A549 (cell line): ENCODE measurements at regions not wholly inside any gene's neighbourhood (a gene's known extent, or its start where the extent isn't known, plus 50 kb on each side); places are given as distances from the start of the nearest gene placed in this dataset.

ENCODE experiments used
- ATAC-seq, 2 experiments: fragments of 200-7000 bp in 1 of 2; fragments of >200 bp in 1 of 2; cut with Nextera tagmentation in 1 of 2; cut with Tn5 transposase in 1 of 2; 3 replicates each; pipeline versions ENCODE4 v1.8.0 to v1.9.1; 2018 to 2020; ENCODE audit warnings: mild to moderate bottlenecking in 1 of 2, moderate library complexity in 1 of 2
- CTCF ChIA-PET: fragments of 300-600 bp; sonication (Branson Sonifier 250); formaldehyde crosslinking; extraction: SDS; loops from one replicate; lab custom pipeline; 2021; ENCODE audit warnings: antibody characterized with exemption, inconsistent platforms; lab: Yijun Ruan, JAX
- POLR2A ChIA-PET: fragments of 350-600 bp; formaldehyde crosslinking; extraction: SDS; loops from one replicate; lab custom pipeline; 2021; ENCODE audit warnings: antibody characterized with exemption, inconsistent platforms; lab: Yijun Ruan, JAX
- DNase-seq, 2 experiments: peaks; one replicate each; pipeline versions ENCODE4 v3.0.0 to v3.0.0-alpha.2; 2011 to 2016; ENCODE audit warnings: low read depth in 1 of 2, low spot score in 1 of 2
- FAIRE-seq: peaks from 2 replicates; lab custom pipeline; 2011; peaks lifted over from hg19 to GRCh38; lab: Jason Lieb, UNC
- H3K27ac ChIP-seq, 2 experiments: fragments of >200 bp; sonication (Bioruptor Twin); formaldehyde crosslinking; 3 replicates each; pipeline ENCODE4 v1.5.1; 2016 to 2017
- H3K4me1 ChIP-seq: fragments of >200 bp; sonication (Bioruptor Twin); formaldehyde crosslinking; 3 replicates; pipeline ENCODE4 v1.6.1; 2016
- H3K4me2 ChIP-seq: fragments of >200 bp; sonication (Bioruptor Twin); formaldehyde crosslinking; 3 replicates; pipeline ENCODE4 v1.6.1; 2016
- H3K4me3 ChIP-seq: fragments of >200 bp; sonication (Bioruptor Twin); formaldehyde crosslinking; 3 replicates; pipeline ENCODE4 v1.5.1; 2016
- H3K9me3 ChIP-seq: fragments of >200 bp; sonication (Bioruptor Twin); formaldehyde crosslinking; 3 replicates; pipeline ENCODE4 v1.6.1; 2016
- CBX2 ChIP-seq: fragments of 200-600 bp; sonication (generic); IDR thresholded peaks from 2 replicates; pipeline ENCODE4 v1.6.1; 2016; ENCODE audit warnings: low read depth, mild to moderate bottlenecking, borderline replicate concordance
- CHD2 ChIP-seq: fragments of 150-350 bp; IDR thresholded peaks from 2 replicates; pipeline ENCODE4 v1.6.1; 2014; ENCODE audit warnings: low read length; ENCODE audit not compliant: partially characterized antibody
- CHD4 ChIP-seq: fragments of 200-600 bp; sonication (generic); IDR thresholded peaks from 2 replicates; pipeline ENCODE4 v1.6.1; 2016; ENCODE audit warnings: antibody characterized with exemption, mild to moderate bottlenecking, borderline replicate concordance
- EHF ChIP-seq: fragments of 250-450 bp; sonication (Bioruptor Pico); IDR thresholded peaks from 2 replicates; pipeline ENCODE4 v1.5.0; 2020; ENCODE audit warnings: mild to moderate bottlenecking
- EHMT2 ChIP-seq: fragments of 200-600 bp; sonication (generic); IDR thresholded peaks from 2 replicates; pipeline ENCODE4 v1.6.1; 2016; ENCODE audit warnings: antibody characterized with exemption, low read depth, mild to moderate bottlenecking, moderate library complexity
- ESRRA ChIP-seq: fragments of 150-350 bp; IDR thresholded peaks from 2 replicates; pipeline ENCODE4 v1.6.1; 2014; ENCODE audit warnings: mild to moderate bottlenecking, low read length, borderline replicate concordance
- FOXS1 ChIP-seq: fragments of 250-450 bp; sonication (Bioruptor Pico); IDR thresholded peaks from 2 replicates; pipeline ENCODE4 v1.5.0; 2020; ENCODE audit warnings: mild to moderate bottlenecking, moderate library complexity
- GATA3 ChIP-seq: IDR thresholded peaks from 2 replicates; pipeline ENCODE4 v1.6.1; 2012; ENCODE audit warnings: borderline replicate concordance
- HDAC2 ChIP-seq: fragments of 200-600 bp; sonication (generic); IDR thresholded peaks from 2 replicates; pipeline ENCODE4 v1.6.1; 2016
- HES2 ChIP-seq: fragments of >200 bp; sonication (Bioruptor Twin); formaldehyde crosslinking; IDR thresholded peaks from 2 replicates; pipeline ENCODE4 v1.6.1; 2016
- HEYL ChIP-seq: fragments of 250-450 bp; sonication (Bioruptor Pico); IDR thresholded peaks from 2 replicates; pipeline ENCODE4 v1.8.0; 2021; ENCODE audit warnings: mild to moderate bottlenecking, moderate library complexity
- HOXB13 ChIP-seq: fragments of 250-450 bp; sonication (Bioruptor Pico); IDR thresholded peaks from 2 replicates; pipeline ENCODE4 v1.5.0; 2020; ENCODE audit warnings: low read depth, mild to moderate bottlenecking, moderate library complexity
- HOXB5 ChIP-seq: fragments of 250-450 bp; sonication (Bioruptor Pico); IDR thresholded peaks from 2 replicates; pipeline ENCODE4 v1.5.0; 2020; ENCODE audit warnings: mild to moderate bottlenecking, moderate library complexity
- JUN ChIP-seq, 2 experiments: fragments of >200 bp; sonication (Bioruptor Twin); formaldehyde crosslinking; IDR thresholded peaks; 2 replicates in 1 of 2; 3 replicates in 1 of 2; pipeline ENCODE4 v1.6.1; 2016 to 2017
- KDM1A ChIP-seq: fragments of 200-600 bp; sonication (generic); IDR thresholded peaks from 2 replicates; pipeline ENCODE4 v1.6.1; 2016; ENCODE audit warnings: low read depth, mild to moderate bottlenecking
- KDM5A ChIP-seq: fragments of 200-600 bp; sonication (generic); IDR thresholded peaks from 2 replicates; pipeline ENCODE4 v1.6.1; 2016; ENCODE audit warnings: antibody characterized with exemption, mild to moderate bottlenecking
- MAFK ChIP-seq: fragments of 450-650 bp; IDR thresholded peaks from 2 replicates; pipeline ENCODE4 v1.6.1; 2014; ENCODE audit not compliant: partially characterized antibody
- MAZ ChIP-seq: fragments of 150-350 bp; IDR thresholded peaks from 2 replicates; pipeline ENCODE4 v1.6.1; 2014; ENCODE audit warnings: antibody characterized with exemption, low read depth, low read length, borderline replicate concordance
- MYC ChIP-seq: IDR thresholded peaks from 2 replicates; pipeline ENCODE4 v1.6.1; 2012; ENCODE audit warnings: mild to moderate bottlenecking, inconsistent platforms, low read length, improper control_type of control experiment, borderline replicate concordance
- NFE2L2 ChIP-seq: fragments of 150-350 bp; conservative IDR thresholded peaks from 2 replicates; pipeline ENCODE4 v1.6.1; 2014; ENCODE audit warnings: low read length
- NPAS2 ChIP-seq: fragments of 250-450 bp; sonication (Bioruptor Pico); IDR thresholded peaks from 2 replicates; pipeline ENCODE4 v1.8.0; 2022; ENCODE audit warnings: mild to moderate bottlenecking, moderate library complexity, borderline replicate concordance
- NR3C1 ChIP-seq: fragments of >200 bp; sonication (Bioruptor Twin); formaldehyde crosslinking; IDR thresholded peaks from 3 replicates; pipeline ENCODE4 v1.6.1; 2017
- POLR2A ChIP-seq: IDR thresholded peaks from 2 replicates; pipeline ENCODE4 v1.6.1; 2012; ENCODE audit warnings: mild to moderate bottlenecking, low read length
- RCOR1 ChIP-seq: fragments of 150-350 bp; IDR thresholded peaks from 2 replicates; pipeline ENCODE4 v1.6.1; 2014; ENCODE audit warnings: antibody characterized with exemption, low read length, low read depth
- SREBF2 ChIP-seq: fragments of 450-650 bp; IDR thresholded peaks from 2 replicates; pipeline ENCODE4 v1.6.1; 2014; ENCODE audit warnings: mild to moderate bottlenecking, moderate library complexity
- TFCP2L1 ChIP-seq: fragments of 250-450 bp; sonication (Bioruptor Pico); IDR thresholded peaks from 2 replicates; pipeline ENCODE4 v1.5.0; 2021; ENCODE audit warnings: mild to moderate bottlenecking
- TP53 ChIP-seq: fragments of 250-450 bp; sonication (Bioruptor Pico); IDR thresholded peaks from 2 replicates; pipeline ENCODE4 v1.5.0; 2021; ENCODE audit warnings: mild to moderate bottlenecking, moderate library complexity
- USF2 ChIP-seq: fragments of 450-650 bp; IDR thresholded peaks from 2 replicates; pipeline ENCODE4 v1.6.1; 2014; ENCODE audit warnings: antibody characterized with exemption
- ZC3H11A ChIP-seq: fragments of 450-650 bp; IDR thresholded peaks from 2 replicates; pipeline ENCODE4 v1.6.1; 2014; ENCODE audit warnings: antibody characterized with exemption, mild to moderate bottlenecking
- ZFP36 ChIP-seq: fragments of 450-650 bp; IDR thresholded peaks from 2 replicates; pipeline ENCODE4 v1.6.1; 2014; ENCODE audit warnings: borderline replicate concordance; ENCODE audit not compliant: partially characterized antibody
- ZNF302 ChIP-seq: fragments of 250-450 bp; sonication (Bioruptor Pico); IDR thresholded peaks from 2 replicates; pipeline ENCODE4 v1.9.0; 2021; ENCODE audit warnings: inconsistent platforms, mild to moderate bottlenecking, moderate library complexity
- TF ChIP-seq, protein P1 (sequence below): fragments of 250-450 bp; sonication (Bioruptor Pico); IDR thresholded peaks from 2 replicates; pipeline ENCODE4 v1.5.0; 2020; ENCODE audit warnings: low read depth, mild to moderate bottlenecking, moderate library complexity
- TF ChIP-seq, protein P2 (sequence below): IDR thresholded peaks from 2 replicates; pipeline ENCODE4 v1.6.1; 2012

DNA sequence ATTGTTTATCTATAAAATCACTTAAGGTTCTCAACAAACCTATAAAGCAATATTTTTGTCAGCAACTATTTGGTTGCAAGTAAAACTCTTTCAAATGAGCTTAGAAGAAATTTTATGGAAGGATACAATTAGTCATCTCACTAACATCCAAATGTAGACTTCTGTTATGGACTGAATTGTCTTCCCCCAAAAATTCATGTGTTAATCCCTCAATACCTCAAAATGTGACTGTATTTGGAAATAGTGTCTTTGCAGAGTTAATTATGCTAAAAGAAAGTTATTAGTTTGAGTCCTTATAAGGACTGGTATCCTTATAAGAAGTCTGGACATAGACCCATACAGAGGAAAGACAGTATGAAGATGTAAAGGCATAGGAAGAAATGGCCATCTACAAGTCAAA lies 357.8 kb upstream of the PRMT6 start:
- POLR2A ChIA-PET, result no interaction called here
- no peak for DNase-seq
- Histone ChIP-seq H3K27ac (no peak overlapping the region), H3K9me3 (no peaks in the 10 kb centered on the region), H3K4me3 (no peak overlapping the region), H3K4me2 (no peak overlapping the region), H3K4me1 (no peaks in the 10 kb centered on the region)
- FAIRE-seq, result no peak
- TF ChIP-seq HOXB13 (no peak), HEYL (CRISPR knock-in tag) (no peak), HES2 (no peak), ZC3H11A (no peak), EHF (no peak), CBX2 (no peak), TP53 (no peak)
- TF ChIP-seq, protein P1, sequence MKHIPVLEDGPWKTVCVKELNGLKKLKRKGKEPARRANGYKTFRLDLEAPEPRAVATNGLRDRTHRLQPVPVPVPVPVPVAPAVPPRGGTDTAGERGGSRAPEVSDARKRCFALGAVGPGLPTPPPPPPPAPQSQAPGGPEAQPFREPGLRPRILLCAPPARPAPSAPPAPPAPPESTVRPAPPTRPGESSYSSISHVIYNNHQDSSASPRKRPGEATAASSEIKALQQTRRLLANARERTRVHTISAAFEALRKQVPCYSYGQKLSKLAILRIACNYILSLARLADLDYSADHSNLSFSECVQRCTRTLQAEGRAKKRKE (CRISPR knock-in tag), result no peak
- ATAC-seq, result no peak
- CTCF ChIA-PET, result no interaction called here

DNA sequence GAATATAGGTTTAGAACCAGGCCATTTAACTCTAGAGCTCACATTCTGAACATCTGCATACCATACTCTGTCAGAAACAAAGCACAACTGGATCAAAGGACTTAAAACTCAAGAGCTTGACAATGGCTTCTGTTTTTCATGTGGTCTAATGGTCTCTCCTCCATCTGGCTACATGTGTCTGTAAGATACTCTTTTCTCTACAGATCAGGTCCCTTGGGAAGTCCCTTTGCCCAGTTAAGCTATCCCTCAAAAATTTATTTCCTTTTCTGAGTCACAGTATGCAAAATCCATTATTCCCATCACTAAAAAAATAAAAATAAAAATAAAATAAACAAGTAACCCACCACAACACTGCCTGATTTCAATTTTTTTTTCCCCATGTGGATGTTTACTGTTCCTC lies 357.0 kb upstream of the PRMT6 start:
- H3K4me2 ChIP-seq, result no peak overlapping the region
- no peak for FAIRE-seq
- TF ChIP-seq ZFP36 (no peak), HEYL (CRISPR knock-in tag) (no peak), ESRRA (no peak), KDM5A (no peak), MAFK (no peak), CHD2 (no peak), HOXB5 (CRISPR knock-in tag) (no peak), CHD4 (no peak), JUN (IDR thresholded peaks at IDR 0.05) (no peak), USF2 (no peak), EHF (no peak), MAZ (no peak), NFE2L2 (no peak)
- ChIA-PET CTCF (no interaction called here), POLR2A (no interaction called here)
- no peak overlapping the region for H3K27ac ChIP-seq
- no peaks in the 10 kb centered on the region for H3K9me3 ChIP-seq
- H3K4me1 ChIP-seq, result no peaks in the 10 kb centered on the region
- no peak for DNase-seq
- ATAC-seq, result no peak
- H3K4me3 ChIP-seq, result no peak overlapping the region

GRCh38 chr1:106700211-106700610 lies 356.3 kb upstream of the PRMT6 start:
- POLR2A ChIA-PET, result no interaction called here
- no peak for TF ChIP-seq SREBF2
- no peak for TF ChIP-seq KDM1A
- no peak for TF ChIP-seq CHD2
- TF ChIP-seq ZNF302, result no peak
- TF ChIP-seq TFCP2L1, result no peak
- TF ChIP-seq POLR2A, result no peak
- TF ChIP-seq NPAS2 (CRISPR knock-in tag), result no peak
- TF ChIP-seq MAZ, result no peak
- TF ChIP-seq HOXB13, result no peak
- TF ChIP-seq HDAC2, result no peak
- TF ChIP-seq GATA3, result no peak
- TF ChIP-seq MYC, result no peak
- no peak for TF ChIP-seq FOXS1
- TF ChIP-seq, protein P2, sequence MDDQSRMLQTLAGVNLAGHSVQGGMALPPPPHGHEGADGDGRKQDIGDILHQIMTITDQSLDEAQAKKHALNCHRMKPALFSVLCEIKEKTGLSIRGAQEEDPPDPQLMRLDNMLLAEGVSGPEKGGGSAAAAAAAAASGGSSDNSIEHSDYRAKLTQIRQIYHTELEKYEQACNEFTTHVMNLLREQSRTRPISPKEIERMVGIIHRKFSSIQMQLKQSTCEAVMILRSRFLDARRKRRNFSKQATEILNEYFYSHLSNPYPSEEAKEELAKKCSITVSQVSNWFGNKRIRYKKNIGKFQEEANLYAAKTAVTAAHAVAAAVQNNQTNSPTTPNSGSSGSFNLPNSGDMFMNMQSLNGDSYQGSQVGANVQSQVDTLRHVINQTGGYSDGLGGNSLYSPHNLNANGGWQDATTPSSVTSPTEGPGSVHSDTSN, result no peak
- TF ChIP-seq ZC3H11A, result no peak
- TF ChIP-seq RCOR1, result no peak
- TF ChIP-seq EHMT2, result no peak
- no peak for TF ChIP-seq HEYL (CRISPR knock-in tag)
- TF ChIP-seq NR3C1, result no peak
- TF ChIP-seq, all 56 proteins: peak for 0
- CTCF ChIA-PET, result no interaction called here
- H3K4me2 ChIP-seq, result no peak overlapping the region
- H3K27ac ChIP-seq, result no peak overlapping the region
- H3K9me3 ChIP-seq, result no peaks in the 10 kb centered on the region
- no peaks in the 10 kb centered on the region for H3K4me1 ChIP-seq
- ATAC-seq, result no peak
- H3K4me3 ChIP-seq, result no peak overlapping the region
- FAIRE-seq, result no peak
- DNase-seq, result no peak
